ENCODE measurements at regions not wholly inside any gene's neighbourhood (a gene's known extent, or its start where the extent isn't known, plus 50 kb on each side); places are given as distances from the start of the nearest gene placed in this dataset.

GRCh38 chr11:81744336-81745116 is 989.1 kb downstream of the FAM181B start:
- H3K4me3 ChIP-seq, result no peak overlapping the region

GRCh38 chr11:81725701-81726100 is 1008.0 kb downstream of the FAM181B start:
- no peaks in the 10 kb centered on the region for H3K27me3 ChIP-seq
- TF ChIP-seq POLR2A (IDR thresholded peaks at IDR 0.05), result no peak
- TF ChIP-seq, protein P1, sequence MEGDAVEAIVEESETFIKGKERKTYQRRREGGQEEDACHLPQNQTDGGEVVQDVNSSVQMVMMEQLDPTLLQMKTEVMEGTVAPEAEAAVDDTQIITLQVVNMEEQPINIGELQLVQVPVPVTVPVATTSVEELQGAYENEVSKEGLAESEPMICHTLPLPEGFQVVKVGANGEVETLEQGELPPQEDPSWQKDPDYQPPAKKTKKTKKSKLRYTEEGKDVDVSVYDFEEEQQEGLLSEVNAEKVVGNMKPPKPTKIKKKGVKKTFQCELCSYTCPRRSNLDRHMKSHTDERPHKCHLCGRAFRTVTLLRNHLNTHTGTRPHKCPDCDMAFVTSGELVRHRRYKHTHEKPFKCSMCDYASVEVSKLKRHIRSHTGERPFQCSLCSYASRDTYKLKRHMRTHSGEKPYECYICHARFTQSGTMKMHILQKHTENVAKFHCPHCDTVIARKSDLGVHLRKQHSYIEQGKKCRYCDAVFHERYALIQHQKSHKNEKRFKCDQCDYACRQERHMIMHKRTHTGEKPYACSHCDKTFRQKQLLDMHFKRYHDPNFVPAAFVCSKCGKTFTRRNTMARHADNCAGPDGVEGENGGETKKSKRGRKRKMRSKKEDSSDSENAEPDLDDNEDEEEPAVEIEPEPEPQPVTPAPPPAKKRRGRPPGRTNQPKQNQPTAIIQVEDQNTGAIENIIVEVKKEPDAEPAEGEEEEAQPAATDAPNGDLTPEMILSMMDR (IDR thresholded peaks at IDR 0.05), result no peak
- no peaks in the 10 kb centered on the region for H3K36me3 ChIP-seq
- H3K4me1 ChIP-seq, result no peaks in the 10 kb centered on the region
- H3K4me3 ChIP-seq, result no peak overlapping the region
- DNase-seq, result no peak
- H3K9me3 ChIP-seq, result no peaks in the 10 kb centered on the region
- H3K27ac ChIP-seq, result no peak overlapping the region

More at GRCh38 chr11:81744336-81745116, 989.1 kb downstream of the FAM181B start:
- no peak for TF ChIP-seq POLR2A (IDR thresholded peaks at IDR 0.05)
- TF ChIP-seq, protein P1 (IDR thresholded peaks at IDR 0.05), result no peak
- H3K27ac ChIP-seq, result no peak overlapping the region
- no peaks in the 10 kb centered on the region for H3K4me1 ChIP-seq
- no peaks in the 10 kb centered on the region for H3K9me3 ChIP-seq
- H3K27me3 ChIP-seq, result no peaks in the 10 kb centered on the region
- no peaks in the 10 kb centered on the region for H3K36me3 ChIP-seq
- no peak for DNase-seq

- Histone ChIP-seq H3K27me3 (no peaks in the 10 kb centered on the region), H3K27ac (no peak overlapping the region), H3K4me1 (no peaks in the 10 kb centered on the region), H3K4me3 (no peak overlapping the region), H3K9me3 (no peaks in the 10 kb centered on the region), H3K36me3 (no peaks in the 10 kb centered on the region)
- no peak for DNase-seq
- no peak for TF ChIP-seq POLR2A (IDR thresholded peaks at IDR 0.05)
- TF ChIP-seq, protein P1 (IDR thresholded peaks at IDR 0.05), result no peak
These were observed 1016.0 kb downstream of the FAM181B start for GRCh38 chr11:81717695-81718094.

GRCh38 chr11:81707881-81708280 is 1025.8 kb downstream of the FAM181B start:
- Histone ChIP-seq H3K4me1 (no peaks in the 10 kb centered on the region), H3K9me3 (no peaks in the 10 kb centered on the region), H3K27ac (no peak overlapping the region), H3K36me3 (no peaks in the 10 kb centered on the region), H3K4me3 (no peak overlapping the region), H3K27me3 (no peaks in the 10 kb centered on the region)
- no peak for DNase-seq
- TF ChIP-seq, protein P1 (IDR thresholded peaks at IDR 0.05), result no peak
- no peak for TF ChIP-seq POLR2A (IDR thresholded peaks at IDR 0.05)

GRCh38 chr11:81705283-81705682 is 1028.4 kb downstream of the FAM181B start:
- no peaks in the 10 kb centered on the region for H3K36me3 ChIP-seq
- no peaks in the 10 kb centered on the region for H3K9me3 ChIP-seq
- no peaks in the 10 kb centered on the region for H3K27me3 ChIP-seq
- H3K4me1 ChIP-seq, result no peaks in the 10 kb centered on the region
- TF ChIP-seq POLR2A (IDR thresholded peaks at IDR 0.05), result no peak
- TF ChIP-seq, protein P1 (IDR thresholded peaks at IDR 0.05), result no peak
- DNase-seq, result no peak
- H3K4me3 ChIP-seq, result no peak overlapping the region
- H3K27ac ChIP-seq, result no peak overlapping the region

Measured in Peyer's patch (tissue), 4 donors.